ENCODE measurements at regions not wholly inside any gene's neighbourhood (a gene's known extent, or its start where the extent isn't known, plus 50 kb on each side); places are given as distances from the start of the nearest gene placed in this dataset.

GRCh38 chr7:68458010-68458908 is 1140.0 kb upstream of the AUTS2 start:
- H3K4me3 ChIP-seq: no peak overlapping the region
- TF ChIP-seq CTCF (IDR thresholded peaks at IDR 0.05): no peak
- H3K36me3 ChIP-seq: no peaks in the 10 kb centered on the region
- H3K4me1 ChIP-seq (ENCODE audit: control insufficient read depth in 1 of 2, low read depth in 2 of 2): peaks cover 0 to 10% of the 10 kb centered on the region in 2 donors
- ATAC-seq (ENCODE audit: insufficient number of reproducible peaks, low FRiP score, low read depth) (no peak), DNase-seq (ENCODE audit: low spot score) (no peak)
- no peaks in the 10 kb centered on the region for H3K27me3 ChIP-seq (replicated peaks; ENCODE audit: insufficient read depth)
- no peaks in the 10 kb centered on the region for H3K9me3 ChIP-seq
- H3K27ac ChIP-seq: no peak overlapping the region

- Histone ChIP-seq H3K4me1 (ENCODE audit: control insufficient read depth in 1 of 2, low read depth in 2 of 2) (peaks cover 0 to 10% of the 10 kb centered on the region in 2 donors), H3K4me3 (no peak overlapping the region), H3K9me3 (no peaks in the 10 kb centered on the region), H3K36me3 (no peaks in the 10 kb centered on the region), H3K27ac (no peak overlapping the region), H3K27me3 (replicated peaks; ENCODE audit: insufficient read depth) (no peaks in the 10 kb centered on the region)
- no peak for DNase-seq (ENCODE audit: low spot score)
- no peak for ATAC-seq (ENCODE audit: insufficient number of reproducible peaks, low FRiP score, low read depth)
- TF ChIP-seq CTCF (IDR thresholded peaks at IDR 0.05): no peak
Measured at GRCh38 chr7:68461430-68461829, 1136.8 kb upstream of the AUTS2 start.

- TF ChIP-seq CTCF (IDR thresholded peaks at IDR 0.05): no peak
- no peaks in the 10 kb centered on the region for H3K36me3 ChIP-seq
- H3K4me3 ChIP-seq: no peak overlapping the region
- no peaks in the 10 kb centered on the region for H3K27me3 ChIP-seq (replicated peaks; ENCODE audit: insufficient read depth)
- no peaks in the 10 kb centered on the region for H3K4me1 ChIP-seq (ENCODE audit: control insufficient read depth in 1 of 2, low read depth in 2 of 2)
- DNase-seq (ENCODE audit: low spot score): no peak
- ATAC-seq (ENCODE audit: insufficient number of reproducible peaks, low FRiP score, low read depth): no peak
- no peaks in the 10 kb centered on the region for H3K9me3 ChIP-seq
- no peak overlapping the region for H3K27ac ChIP-seq
Measured at GRCh38 chr7:68470836-68471435, 1127.3 kb upstream of the AUTS2 start.

GRCh38 chr7:68472688-68473087 is 1125.6 kb upstream of the AUTS2 start:
- no peaks in the 10 kb centered on the region for H3K9me3 ChIP-seq
- ATAC-seq (ENCODE audit: insufficient number of reproducible peaks, low FRiP score, low read depth) (no peak), DNase-seq (ENCODE audit: low spot score) (no peak)
- H3K27me3 ChIP-seq (replicated peaks; ENCODE audit: insufficient read depth): no peaks in the 10 kb centered on the region
- no peak for TF ChIP-seq CTCF (IDR thresholded peaks at IDR 0.05)
- H3K27ac ChIP-seq: no peak overlapping the region
- no peaks in the 10 kb centered on the region for H3K4me1 ChIP-seq (ENCODE audit: control insufficient read depth in 1 of 2, low read depth in 2 of 2)
- no peak overlapping the region for H3K4me3 ChIP-seq
- H3K36me3 ChIP-seq: no peaks in the 10 kb centered on the region

- H3K27me3 ChIP-seq (replicated peaks; ENCODE audit: insufficient read depth): no peaks in the 10 kb centered on the region
- TF ChIP-seq CTCF (IDR thresholded peaks at IDR 0.05): no peak
- no peaks in the 10 kb centered on the region for H3K36me3 ChIP-seq
- H3K4me1 ChIP-seq (ENCODE audit: control insufficient read depth in 1 of 2, low read depth in 2 of 2): no peaks in the 10 kb centered on the region
- DNase-seq (ENCODE audit: low spot score): no peak
- H3K4me3 ChIP-seq: no peak overlapping the region
- no peak for ATAC-seq (ENCODE audit: insufficient number of reproducible peaks, low FRiP score, low read depth)
- no peaks in the 10 kb centered on the region for H3K9me3 ChIP-seq
- no peak overlapping the region for H3K27ac ChIP-seq
Measured at GRCh38 chr7:68474661-68475216, 1123.5 kb upstream of the AUTS2 start.
